Osteocyte (in vitro differentiated cells): ENCODE measurements at regions not wholly inside any gene's neighbourhood (a gene's known extent, or its start where the extent isn't known, plus 50 kb on each side); places are given as distances from the start of the nearest gene placed in this dataset.

ENCODE experiments used
- DNase-seq: peaks from one replicate; pipeline ENCODE4 v3.0.0; 2021; ENCODE audit warnings: mixed read lengths; ENCODE audit not compliant: unreplicated experiment; ENCODE audit errors: extremely low spot score
- H3K27ac Mint-ChIP-seq: one replicate; pipeline ENCODE4 v1.8.0; 2021; ENCODE audit warnings: mild to moderate bottlenecking, mixed read lengths; ENCODE audit not compliant: unreplicated experiment
- H3K27me3 Mint-ChIP-seq: one replicate; pipeline ENCODE4 v1.8.0; 2021; ENCODE audit warnings: mixed read lengths; ENCODE audit not compliant: unreplicated experiment
- H3K36me3 Mint-ChIP-seq: one replicate; pipeline ENCODE4 v1.8.0; 2021; ENCODE audit warnings: mixed read lengths; ENCODE audit not compliant: unreplicated experiment
- H3K4me1 Mint-ChIP-seq: one replicate; pipeline ENCODE4 v1.8.0; 2021; ENCODE audit warnings: mixed read lengths; ENCODE audit not compliant: unreplicated experiment
- H3K4me3 Mint-ChIP-seq: one replicate; pipeline ENCODE4 v1.8.0; 2021; ENCODE audit warnings: mild to moderate bottlenecking, moderate library complexity, mixed read lengths; ENCODE audit not compliant: unreplicated experiment
- H3K9me3 Mint-ChIP-seq: one replicate; pipeline ENCODE4 v1.8.0; 2021; ENCODE audit warnings: mixed read lengths; ENCODE audit not compliant: unreplicated experiment
- CTCF ChIP-seq: fragments of 200-600 bp; sonication (generic); IDR thresholded peaks from 2 replicates; pipeline ENCODE4 v1.5.0; 2021; ENCODE audit warnings: antibody characterized with exemption, mild to moderate bottlenecking, moderate library complexity

- no peak for TF ChIP-seq CTCF
- DNase-seq, result no peak
- peaks cover 2% of the 10 kb centered on the region for H3K9me3 Mint-ChIP-seq
- H3K36me3 Mint-ChIP-seq, result peaks cover 21% of the 10 kb centered on the region
- H3K27ac Mint-ChIP-seq, result no peak overlapping the region
- no peaks in the 10 kb centered on the region for H3K27me3 Mint-ChIP-seq
- H3K4me3 Mint-ChIP-seq, result no peak overlapping the region
- peaks cover 10% of the 10 kb centered on the region for H3K4me1 Mint-ChIP-seq
Measured at GRCh38 chr3:34421762-34422161, 623.3 kb downstream of the PDCD6IP start.

GRCh38 chr3:34439796-34440195 is 641.4 kb downstream of the PDCD6IP start:
- no peak for DNase-seq
- TF ChIP-seq CTCF, result no peak
- Mint-ChIP-seq H3K27ac (no peak overlapping the region), H3K4me1 (no peaks in the 10 kb centered on the region), H3K9me3 (peaks cover 18% of the 10 kb centered on the region), H3K27me3 (no peaks in the 10 kb centered on the region), H3K4me3 (no peak overlapping the region), H3K36me3 (peaks cover 40% of the 10 kb centered on the region)

- Mint-ChIP-seq H3K9me3 (peaks cover 57% of the 10 kb centered on the region), H3K27me3 (no peaks in the 10 kb centered on the region), H3K4me3 (no peak overlapping the region), H3K36me3 (peaks cover 65% of the 10 kb centered on the region), H3K4me1 (no peaks in the 10 kb centered on the region), H3K27ac (no peak overlapping the region)
- TF ChIP-seq CTCF, result no peak
- no peak for DNase-seq
Measured at GRCh38 chr3:34444137-34444536, 645.7 kb downstream of the PDCD6IP start.

- Mint-ChIP-seq H3K27me3 (no peaks in the 10 kb centered on the region), H3K27ac (no peak overlapping the region), H3K4me3 (no peak overlapping the region), H3K9me3 (peaks cover 56% of the 10 kb centered on the region), H3K4me1 (peaks cover 3% of the 10 kb centered on the region), H3K36me3 (peaks cover 55% of the 10 kb centered on the region)
- DNase-seq, result no peak
- no peak for TF ChIP-seq CTCF
Measured at GRCh38 chr3:34449305-34449704, 650.9 kb downstream of the PDCD6IP start.

- H3K4me1 Mint-ChIP-seq, result peaks cover 8% of the 10 kb centered on the region
- H3K4me3 Mint-ChIP-seq, result no peak overlapping the region
- H3K9me3 Mint-ChIP-seq, result peaks cover 16% of the 10 kb centered on the region
- no peak overlapping the region for H3K27ac Mint-ChIP-seq
- peaks cover 41% of the 10 kb centered on the region for H3K36me3 Mint-ChIP-seq
- no peak for DNase-seq
- no peaks in the 10 kb centered on the region for H3K27me3 Mint-ChIP-seq
- TF ChIP-seq CTCF, result no peak
Measured at GRCh38 chr3:34463414-34463813, 665.0 kb downstream of the PDCD6IP start.
